HUES48 (cell line): ENCODE measurements at regions not wholly inside any gene's neighbourhood (a gene's known extent, or its start where the extent isn't known, plus 50 kb on each side); places are given as distances from the start of the nearest gene placed in this dataset.
"Not testable (repeated sequence)": the region's sequence is repeated elsewhere in the genome, so short reads cannot be mapped to it uniquely, and the experiment has no call there.

ENCODE experiments used
- H3K27ac ChIP-seq: one replicate; pipeline ENCODE4 v1.7.0; 2013; ENCODE audit warnings: low read depth, low read length, inconsistent platforms
- H3K27me3 ChIP-seq: 2 replicates; pipeline ENCODE4 v1.6.1; 2013; ENCODE audit warnings: mild to moderate bottlenecking, low read length; ENCODE audit not compliant: control insufficient read depth, insufficient read depth
- H3K36me3 ChIP-seq: 2 replicates; pipeline ENCODE4 v1.6.1; 2013; ENCODE audit warnings: low read length; ENCODE audit not compliant: control insufficient read depth, insufficient read depth
- H3K4me1 ChIP-seq: 2 replicates; pipeline ENCODE4 v1.6.1; 2013; ENCODE audit warnings: mild to moderate bottlenecking, low read length; ENCODE audit not compliant: control insufficient read depth, insufficient read depth
- H3K4me3 ChIP-seq: 2 replicates; pipeline ENCODE4 v1.5.1; 2013; ENCODE audit warnings: mild to moderate bottlenecking, low read depth, low read length
- H3K9ac ChIP-seq: 2 replicates; pipeline ENCODE4 v1.6.1; 2013; ENCODE audit warnings: mild to moderate bottlenecking, low read depth, low read length, moderate library complexity
- H3K9me3 ChIP-seq: 2 replicates; pipeline ENCODE4 v1.6.1; 2013; ENCODE audit warnings: low read length; ENCODE audit not compliant: control insufficient read depth, insufficient read depth

DNA sequence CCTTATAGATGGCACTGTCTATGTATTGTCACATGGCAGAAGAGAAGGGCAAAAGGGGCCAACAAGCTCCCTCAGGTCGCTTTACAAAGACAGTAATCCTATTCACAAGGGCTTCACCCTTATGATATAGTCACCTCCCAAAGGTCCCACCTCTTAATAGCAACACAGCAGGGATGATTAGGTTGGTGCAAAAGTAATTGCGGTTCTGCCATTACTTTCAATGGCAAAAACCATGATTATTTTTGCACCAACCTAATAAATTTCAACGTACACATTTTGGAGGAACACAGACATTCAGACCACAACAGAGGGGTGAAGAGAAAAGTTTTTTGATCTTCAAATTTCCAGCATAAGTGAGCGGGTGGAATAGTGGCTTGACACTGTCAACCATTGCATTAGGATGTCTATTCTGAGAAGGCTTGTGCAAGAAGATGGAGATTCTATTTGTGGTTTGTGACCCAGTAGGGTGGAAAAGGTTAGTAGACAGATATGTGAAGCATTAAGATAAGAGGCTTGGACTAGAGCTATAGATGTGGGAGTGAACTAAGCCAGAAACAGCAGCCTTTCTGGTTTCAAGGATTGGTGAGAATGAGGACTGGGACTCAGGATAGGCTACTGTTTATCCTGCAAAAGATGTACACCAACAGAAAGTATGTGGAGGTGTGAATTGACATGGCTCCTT is 75.5 kb upstream of the CPSF6 start:
- H3K9ac ChIP-seq, result no peak overlapping the region
- no peak overlapping the region for H3K27ac ChIP-seq
- H3K9me3 ChIP-seq, result no peaks in the 10 kb centered on the region
- no peaks in the 10 kb centered on the region for H3K27me3 ChIP-seq
- peaks cover 18% of the 10 kb centered on the region for H3K4me1 ChIP-seq
- H3K4me3 ChIP-seq, result no peak overlapping the region
- H3K36me3 ChIP-seq, result no peaks in the 10 kb centered on the region

DNA sequence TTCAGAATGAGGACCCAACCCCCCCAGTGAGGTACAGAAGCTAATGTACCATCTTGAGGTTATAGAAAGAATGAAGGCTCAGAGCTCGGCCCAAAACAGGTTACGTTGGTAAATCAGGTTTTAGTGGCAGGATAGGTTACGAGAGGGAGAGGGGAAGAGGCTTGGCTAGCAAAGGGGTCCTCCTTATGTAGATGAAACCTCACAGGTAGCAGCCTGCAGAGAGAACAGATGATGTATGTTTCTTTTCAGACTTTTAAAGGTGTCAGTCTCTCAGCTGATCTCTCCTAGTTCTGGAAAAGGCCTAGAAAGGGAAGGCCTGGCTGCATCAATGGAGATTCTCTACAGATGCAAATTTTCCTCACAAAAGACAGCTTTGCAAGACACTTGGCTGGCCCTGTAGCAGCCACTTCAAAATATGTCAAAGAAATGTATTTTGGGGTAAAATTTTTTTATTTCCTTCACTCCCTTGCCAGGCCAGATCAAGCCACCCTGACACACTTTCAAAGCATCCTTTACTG is 71.7 kb upstream of the CPSF6 start:
- Histone ChIP-seq H3K4me3 (no peak overlapping the region; the same call in 1 of the 2 replicates), H3K9me3 (no peaks in the 10 kb centered on the region), H3K27me3 (no peaks in the 10 kb centered on the region), H3K9ac (no peak overlapping the region), H3K27ac (peak overlapping the region; percentile 25), H3K4me1 (peaks cover 23% of the 10 kb centered on the region), H3K36me3 (no peaks in the 10 kb centered on the region)

DNA sequence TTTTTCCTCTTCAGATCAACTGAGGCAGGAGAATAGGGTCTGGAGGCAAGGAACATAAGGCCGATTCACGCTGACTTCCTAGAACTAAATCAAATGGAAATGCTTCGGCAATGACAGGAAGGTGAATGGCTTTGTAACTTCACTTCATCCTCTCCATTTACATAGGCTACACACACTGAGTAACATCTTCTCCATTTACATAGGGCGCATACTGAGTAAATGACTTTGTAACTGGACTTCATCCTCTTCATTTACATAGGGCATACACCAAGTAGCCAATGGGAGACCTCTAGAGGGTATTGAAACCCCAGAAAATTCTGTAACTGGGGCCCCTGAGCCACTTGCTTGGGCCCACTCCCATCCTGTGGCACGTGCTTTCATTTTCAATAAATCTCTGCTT is 71.0 kb upstream of the CPSF6 start:
- Histone ChIP-seq H3K36me3 (no peaks in the 10 kb centered on the region), H3K27ac (peak overlapping the region; percentile 25), H3K27me3 (no peaks in the 10 kb centered on the region), H3K9me3 (no peaks in the 10 kb centered on the region), H3K4me1 (peaks cover 23% of the 10 kb centered on the region), H3K9ac (no peak overlapping the region), H3K4me3 (no peak overlapping the region)

DNA sequence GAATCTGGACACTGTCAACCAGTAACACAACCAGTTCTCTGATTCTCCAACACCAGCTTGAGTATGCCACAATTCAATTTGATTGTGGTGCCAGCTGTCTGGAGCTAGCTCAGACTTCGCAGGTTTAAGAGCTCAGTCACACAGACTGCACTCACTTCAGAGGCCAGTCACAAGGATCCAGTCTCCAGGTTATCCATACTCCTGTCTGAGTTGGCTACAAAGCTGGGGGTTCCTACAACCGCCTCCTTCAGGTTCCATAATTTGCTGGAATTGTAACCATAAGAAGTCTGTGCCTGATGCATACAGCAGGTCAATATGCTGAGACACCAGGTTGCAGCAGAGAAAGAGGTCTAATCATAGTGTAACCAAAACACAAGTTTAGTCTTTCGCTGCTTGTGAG is 70.5 kb upstream of the CPSF6 start:
- Histone ChIP-seq H3K9ac (no peak overlapping the region), H3K36me3 (no peaks in the 10 kb centered on the region), H3K27me3 (no peaks in the 10 kb centered on the region), H3K9me3 (no peaks in the 10 kb centered on the region), H3K4me3 (no peak overlapping the region), H3K4me1 (peaks cover 23% of the 10 kb centered on the region), H3K27ac (no peak overlapping the region)

DNA sequence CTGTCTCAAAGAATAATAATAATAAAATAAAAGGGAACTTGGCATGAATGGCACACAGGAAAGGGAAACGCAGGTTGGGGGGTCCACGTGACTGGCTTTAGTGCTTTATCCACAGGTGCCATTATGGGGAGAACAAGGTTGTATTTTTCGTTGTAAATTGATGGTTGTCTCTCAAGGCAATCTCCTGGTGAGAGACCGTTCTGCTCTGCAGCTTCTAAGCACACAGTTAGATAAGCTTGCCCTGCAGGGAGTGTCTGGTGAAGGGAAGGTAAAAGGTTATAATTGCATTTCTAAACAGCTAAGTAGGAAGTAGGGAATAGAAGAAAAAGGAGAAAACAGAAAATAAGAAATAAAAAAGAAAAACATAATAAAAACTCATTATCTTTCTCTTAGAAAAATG is 69.1 kb upstream of the CPSF6 start:
- Histone ChIP-seq H3K27ac (no peak overlapping the region), H3K9ac (no peak overlapping the region), H3K4me1 (peaks cover 23% of the 10 kb centered on the region), H3K4me3 (no peak overlapping the region), H3K27me3 (no peaks in the 10 kb centered on the region), H3K9me3 (no peaks in the 10 kb centered on the region), H3K36me3 (no peaks in the 10 kb centered on the region)

DNA sequence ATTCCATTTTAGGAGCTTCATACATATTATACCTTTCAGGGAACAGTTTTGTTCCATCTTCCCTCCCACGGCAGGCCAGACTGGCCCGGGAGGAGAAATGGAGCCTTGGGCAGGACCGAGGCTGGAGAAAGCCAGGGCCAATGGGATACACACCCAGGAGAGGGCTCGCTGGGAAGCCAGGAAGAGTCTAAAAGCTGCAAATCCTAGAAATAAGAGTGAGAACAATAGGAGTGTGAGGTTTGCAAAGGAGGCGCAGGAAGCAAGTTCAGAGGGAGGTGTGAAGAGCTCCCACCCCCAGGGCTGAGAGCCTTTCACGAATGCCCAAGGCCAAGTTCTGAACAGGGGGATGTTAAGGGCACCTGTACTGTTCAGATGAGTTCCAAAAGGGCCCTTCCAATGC is 67.5 kb upstream of the CPSF6 start:
- Histone ChIP-seq H3K9me3 (no peaks in the 10 kb centered on the region), H3K36me3 (no peaks in the 10 kb centered on the region), H3K9ac (no peak overlapping the region), H3K4me1 (peaks cover 23% of the 10 kb centered on the region), H3K4me3 (no peak overlapping the region), H3K27me3 (no peaks in the 10 kb centered on the region), H3K27ac (no peak overlapping the region)

DNA sequence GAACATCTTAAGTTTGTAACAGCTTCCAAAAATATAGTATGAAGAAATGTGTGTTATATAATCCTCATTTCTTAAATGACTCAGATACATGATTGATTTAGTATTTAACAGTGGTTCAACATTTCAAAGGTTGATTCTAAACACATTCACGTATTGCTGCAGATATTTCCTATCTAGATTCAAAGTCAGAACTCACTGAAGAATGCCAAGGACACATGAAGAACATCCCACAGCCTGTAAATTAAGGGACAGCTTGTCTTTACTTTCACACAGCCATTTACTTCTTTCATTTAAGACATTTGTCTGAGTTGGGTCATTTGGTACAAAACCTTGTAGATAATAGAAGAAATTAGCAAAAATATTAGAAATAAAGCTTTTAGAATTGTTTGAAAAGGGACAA is 66.9 kb upstream of the CPSF6 start:
- H3K27me3 ChIP-seq, result no peaks in the 10 kb centered on the region
- H3K9ac ChIP-seq, result no peak overlapping the region
- no peak overlapping the region for H3K27ac ChIP-seq
- H3K4me3 ChIP-seq, result no peak overlapping the region
- H3K9me3 ChIP-seq, result no peaks in the 10 kb centered on the region
- H3K36me3 ChIP-seq, result no peaks in the 10 kb centered on the region
- H3K4me1 ChIP-seq, result peaks cover 18% of the 10 kb centered on the region

DNA sequence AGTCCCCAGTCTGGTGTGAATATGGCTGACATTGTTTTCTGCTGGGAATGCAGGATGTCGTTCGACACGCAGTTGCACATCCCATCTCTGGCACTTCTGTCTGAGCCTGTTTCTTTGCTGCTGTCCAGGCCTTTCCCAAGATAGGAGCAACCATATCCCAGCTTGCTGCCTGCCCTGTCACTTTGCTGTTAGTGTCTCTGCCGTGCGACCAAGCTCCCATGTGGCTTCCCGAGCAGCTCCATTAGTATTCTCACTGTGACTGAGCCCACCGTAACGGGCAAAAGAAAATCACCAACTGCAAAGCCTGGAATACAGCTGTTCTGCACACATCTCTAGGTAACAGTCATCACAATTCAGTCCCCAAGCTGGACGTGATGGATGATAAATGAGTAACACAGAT is 66.0 kb upstream of the CPSF6 start:
- no peak overlapping the region for H3K4me3 ChIP-seq
- H3K9me3 ChIP-seq, result no peaks in the 10 kb centered on the region
- peaks cover 9% of the 10 kb centered on the region for H3K4me1 ChIP-seq
- H3K27me3 ChIP-seq, result no peaks in the 10 kb centered on the region
- H3K36me3 ChIP-seq, result no peaks in the 10 kb centered on the region
- H3K9ac ChIP-seq, result no peak overlapping the region
- H3K27ac ChIP-seq, result no peak overlapping the region

DNA sequence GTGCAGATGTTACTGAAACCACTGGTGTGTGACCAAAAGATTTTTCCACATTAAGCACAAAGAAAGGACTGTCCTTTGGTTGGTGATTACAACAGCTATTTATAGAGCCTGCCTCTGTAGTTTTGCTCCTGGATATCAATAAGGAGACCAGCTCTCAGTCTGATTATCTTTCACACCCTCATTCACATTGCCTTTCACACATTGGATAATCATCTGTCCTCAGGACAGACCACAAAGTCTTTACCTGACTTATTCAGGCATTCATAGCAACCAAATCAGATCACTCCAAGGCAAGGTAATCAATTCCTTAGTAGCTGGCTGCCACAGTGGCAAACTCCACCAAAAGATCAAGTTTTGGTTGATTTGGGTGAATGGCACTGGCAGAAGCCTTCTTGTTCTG is 59.6 kb upstream of the CPSF6 start:
- H3K4me1 ChIP-seq, result no peaks in the 10 kb centered on the region
- no peaks in the 10 kb centered on the region for H3K36me3 ChIP-seq
- H3K9me3 ChIP-seq, result no peaks in the 10 kb centered on the region; the same call in 1 of the 2 replicates
- no peak overlapping the region for H3K27ac ChIP-seq
- no peak overlapping the region for H3K9ac ChIP-seq
- no peaks in the 10 kb centered on the region for H3K27me3 ChIP-seq
- no peak overlapping the region for H3K4me3 ChIP-seq

DNA sequence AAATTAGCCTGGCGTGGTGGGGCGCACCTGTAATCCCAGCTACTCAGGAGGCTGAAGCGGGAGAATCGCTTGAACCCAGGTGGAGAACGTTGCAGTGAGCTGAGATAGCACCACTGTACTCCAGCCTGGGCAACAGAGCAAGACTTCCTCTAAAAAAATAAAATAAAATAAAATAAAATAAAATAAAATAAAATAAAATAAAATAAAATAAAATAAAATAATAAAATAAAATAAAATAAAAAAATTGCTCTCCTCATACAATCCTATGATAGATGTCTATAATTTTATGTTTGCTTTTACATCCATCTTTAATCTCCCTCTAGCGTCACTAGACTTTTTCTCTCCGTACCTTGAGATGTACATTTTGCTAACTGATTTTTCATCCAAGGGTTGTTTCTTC is 51.8 kb upstream of the CPSF6 start:
- H3K9me3 ChIP-seq, result peaks cover 53% of the 10 kb centered on the region
- not testable (repeated sequence) for H3K27ac ChIP-seq, H3K4me1 ChIP-seq, H3K9ac ChIP-seq, H3K4me3 ChIP-seq, H3K27me3 ChIP-seq, H3K36me3 ChIP-seq

DNA sequence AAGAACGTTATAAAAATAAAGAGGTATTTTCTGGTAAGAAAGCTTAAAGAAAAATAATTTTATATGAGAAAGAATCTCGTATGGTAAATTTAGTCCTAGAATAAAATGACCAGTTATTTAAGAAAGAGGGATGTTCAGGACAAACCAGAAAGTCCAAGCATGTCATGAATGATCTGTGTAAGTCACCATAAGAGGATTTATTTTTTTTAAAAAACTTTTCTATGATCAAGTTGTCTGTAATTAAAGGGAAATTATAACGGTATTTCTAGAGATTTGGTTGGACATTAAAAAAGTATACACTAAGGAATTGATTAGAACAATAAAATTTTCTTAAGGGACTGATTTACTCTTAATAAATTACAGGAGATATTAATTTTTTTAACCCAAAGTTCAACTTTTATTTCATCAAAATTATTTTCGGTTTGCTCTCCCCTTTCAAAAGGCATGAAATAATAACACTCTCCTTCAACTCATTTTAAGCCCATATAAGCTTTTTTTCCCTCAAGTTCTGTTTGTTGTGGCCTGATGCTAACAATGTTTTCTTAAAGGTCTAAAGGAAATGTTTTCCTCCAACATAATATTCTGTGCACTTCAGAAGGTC is 49.9 kb upstream of the CPSF6 start:
- peaks cover 65% of the 10 kb centered on the region for H3K9me3 ChIP-seq

More for the DNA sequence above, 49.9 kb upstream of the CPSF6 start:
- H3K36me3 ChIP-seq, result no peaks in the 10 kb centered on the region
- H3K27me3 ChIP-seq, result no peaks in the 10 kb centered on the region
- no peak overlapping the region for H3K4me3 ChIP-seq
- H3K27ac ChIP-seq, result no peak overlapping the region
- H3K9ac ChIP-seq, result no peak overlapping the region
- H3K4me1 ChIP-seq, result no peaks in the 10 kb centered on the region
